ENCODE measurements at regions not wholly inside any gene's neighbourhood (a gene's known extent, or its start where the extent isn't known, plus 50 kb on each side); places are given as distances from the start of the nearest gene placed in this dataset.

GRCh38 chr6:125544819-125545218 lies 204.6 kb upstream of the HEY2 start:
- TF ChIP-seq CTCF (conservative IDR thresholded peaks at IDR 0.05; ENCODE audit: low read length) (no peak), EZH2phosphoT487 (IDR thresholded peaks at IDR 0.05; ENCODE audit: borderline replicate concordance) (no peak)

Measured in Loucy (cell line).